HG02571 (cell line): ENCODE measurements at regions not wholly inside any gene's neighbourhood (a gene's known extent, or its start where the extent isn't known, plus 50 kb on each side); places are given as distances from the start of the nearest gene placed in this dataset.

Source experiments
- ATAC-seq: cut with Tn5 transposase; IDR thresholded peaks from one replicate; pipeline ENCODE4 v1.9.1; 2021; ENCODE audit warnings: mild to moderate bottlenecking, moderate library complexity; ENCODE audit not compliant: unreplicated experiment

DNA sequence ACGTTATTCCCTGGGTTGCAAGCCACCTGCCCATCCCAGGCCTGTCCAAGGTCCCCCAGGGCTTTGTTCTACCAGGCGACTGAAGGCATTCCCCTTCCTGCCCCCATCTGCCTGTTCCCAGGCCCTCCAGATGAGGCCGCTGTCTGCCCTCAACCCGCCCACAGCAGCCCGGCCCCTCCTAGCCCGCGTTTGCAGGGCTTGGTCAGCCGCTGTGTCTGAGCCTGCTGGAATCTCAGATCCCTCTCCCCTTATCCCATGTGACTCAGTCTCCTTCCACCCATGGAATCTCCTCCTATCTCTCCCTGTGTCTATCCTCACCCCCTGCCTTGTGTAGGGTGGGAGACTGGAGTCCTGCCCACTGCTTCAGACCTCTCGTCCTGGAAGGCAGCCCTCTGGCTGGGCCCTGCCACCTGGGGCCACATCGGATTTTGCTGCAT, 186.0 kb upstream of the TNRC6C start:
- ATAC-seq, result no peak

DNA sequence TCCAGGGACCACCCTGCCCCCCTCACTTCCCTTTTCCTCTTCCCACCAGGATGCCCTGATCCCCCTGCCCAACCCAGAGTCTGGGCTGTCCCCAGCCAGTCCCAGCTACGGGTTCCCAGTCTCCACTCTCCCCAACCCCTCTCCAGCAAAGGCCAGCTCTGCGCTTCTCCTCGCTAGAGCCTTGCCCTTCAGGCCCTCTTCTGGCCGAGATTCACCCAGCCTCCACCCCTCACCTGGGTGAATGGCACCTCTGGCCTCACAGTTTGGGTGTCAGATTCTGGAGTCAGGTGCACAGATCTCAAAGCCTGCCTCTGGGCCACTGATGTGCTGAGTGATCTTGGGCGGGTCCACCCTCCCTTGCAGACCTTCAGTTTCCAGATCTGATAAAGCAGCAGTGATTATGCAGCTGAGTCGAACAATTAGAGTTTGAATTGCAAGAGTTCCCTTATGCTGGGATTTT, 185.6 kb upstream of the TNRC6C start:
- ATAC-seq, result no peak

DNA sequence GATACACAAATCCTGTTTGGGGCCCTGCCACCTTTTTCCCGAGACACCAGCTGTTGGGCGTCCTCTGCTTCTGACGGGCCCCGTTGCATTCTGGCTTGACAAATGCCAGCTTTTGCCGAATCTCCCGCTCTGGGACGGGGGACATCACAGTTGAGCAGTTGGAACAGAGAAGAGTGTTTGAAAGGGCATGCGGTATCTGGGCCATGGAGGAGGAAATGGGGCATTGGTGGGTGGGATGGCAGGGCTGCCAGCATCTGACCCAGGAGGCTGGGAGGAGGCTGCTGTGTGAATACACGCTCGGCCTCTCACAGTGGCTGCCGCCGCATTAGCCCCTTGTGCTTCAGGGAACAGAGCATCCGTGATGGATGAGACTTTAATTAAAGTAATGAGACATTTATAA, 184.3 kb upstream of the TNRC6C start:
- ATAC-seq, result no peak

GRCh38 chr17:77778636-77779489, 179.6 kb upstream of the TNRC6C start:
- no peak for ATAC-seq

- ATAC-seq, result no peak
These were observed 178.6 kb upstream of the TNRC6C start for GRCh38 chr17:77779711-77780539.

- no peak for ATAC-seq
These were observed 177.0 kb upstream of the TNRC6C start for GRCh38 chr17:77781536-77781935.

DNA sequence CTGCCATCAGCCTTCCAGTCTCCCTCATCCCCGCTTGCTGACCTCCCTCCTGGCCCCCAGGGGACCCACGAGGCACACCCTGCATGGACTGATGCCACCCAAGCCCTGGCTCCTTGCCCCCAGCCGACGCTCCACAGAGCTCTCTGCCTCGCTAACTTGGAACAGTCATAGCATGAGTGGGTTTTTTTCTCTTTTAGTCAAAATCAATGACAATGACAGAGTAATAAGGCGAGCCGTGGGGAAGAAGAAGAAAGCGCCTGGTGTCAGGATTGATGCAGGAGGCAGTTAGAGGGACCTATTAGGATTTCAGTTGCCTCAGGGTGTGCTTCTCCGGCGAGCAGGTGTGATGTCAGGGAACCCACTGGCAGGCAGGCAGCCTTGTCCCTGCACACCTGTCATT, 176.3 kb upstream of the TNRC6C start:
- no peak for ATAC-seq

GRCh38 chr17:77782611-77783010, 175.9 kb upstream of the TNRC6C start:
- no peak for ATAC-seq

DNA sequence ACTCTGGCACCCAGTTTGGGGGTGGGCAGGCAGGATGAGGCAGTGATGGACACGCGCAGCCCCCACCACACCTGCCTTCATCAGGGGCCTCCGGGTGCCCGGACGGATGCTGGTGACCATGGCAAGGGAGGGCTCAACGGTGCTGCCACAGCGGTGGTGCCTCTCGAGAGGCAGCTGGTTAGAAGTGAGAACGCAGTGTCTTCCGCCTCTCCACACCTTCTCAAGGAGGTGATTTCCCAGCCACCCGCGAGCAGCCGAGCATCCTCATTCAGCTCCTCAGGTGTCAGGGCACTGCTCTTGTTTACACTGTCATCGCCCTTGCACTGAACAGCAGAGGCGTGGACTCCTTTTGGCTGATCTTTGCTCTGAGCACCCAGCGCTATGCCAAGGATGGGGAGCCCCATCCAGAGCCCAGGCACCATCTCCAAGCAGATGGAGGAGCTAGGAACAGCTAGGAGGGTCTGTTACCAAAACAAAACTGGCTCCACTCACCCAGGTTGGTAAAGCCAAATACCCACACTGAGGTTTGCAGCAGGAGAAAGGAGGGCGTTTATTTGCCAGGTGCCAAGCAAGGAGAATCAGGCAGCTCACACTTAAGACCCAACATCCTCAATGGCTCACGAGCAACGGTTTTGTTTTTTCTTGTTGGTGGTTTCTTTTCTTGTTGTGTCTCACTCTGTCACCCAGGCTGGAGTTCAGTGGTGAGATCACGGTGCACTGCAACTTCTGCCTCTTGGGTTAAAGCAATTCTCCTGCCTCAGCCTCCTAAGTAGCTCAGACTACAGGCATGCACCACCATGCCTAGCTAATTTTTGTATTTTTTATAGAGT, 174.3 kb upstream of the TNRC6C start:
- ATAC-seq, result no peak

GRCh38 chr17:77785312-77785905, 173.1 kb upstream of the TNRC6C start:
- no peak for ATAC-seq

DNA sequence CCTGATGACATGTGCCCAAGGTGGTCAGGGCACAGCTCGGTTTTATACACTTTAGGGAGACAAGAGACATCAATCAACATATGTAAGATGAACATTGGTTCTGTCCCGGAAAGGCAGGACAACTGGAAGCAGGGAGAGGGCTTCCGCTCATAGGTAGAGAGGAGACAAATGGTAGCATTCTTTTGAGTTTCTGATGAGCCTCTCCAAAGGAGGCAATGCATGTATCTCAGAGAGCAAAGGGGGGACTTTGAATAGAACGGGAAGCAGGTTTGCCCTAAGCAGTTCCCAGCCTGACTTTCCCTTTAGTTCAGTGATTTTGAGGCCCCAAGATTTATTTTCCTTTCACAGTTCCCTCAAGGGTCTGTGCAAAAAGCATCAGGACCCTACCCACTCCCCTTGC, 172.4 kb upstream of the TNRC6C start:
- ATAC-seq, result no peak

- ATAC-seq, result no peak
These were observed 171.6 kb upstream of the TNRC6C start for GRCh38 chr17:77786740-77787505.

DNA sequence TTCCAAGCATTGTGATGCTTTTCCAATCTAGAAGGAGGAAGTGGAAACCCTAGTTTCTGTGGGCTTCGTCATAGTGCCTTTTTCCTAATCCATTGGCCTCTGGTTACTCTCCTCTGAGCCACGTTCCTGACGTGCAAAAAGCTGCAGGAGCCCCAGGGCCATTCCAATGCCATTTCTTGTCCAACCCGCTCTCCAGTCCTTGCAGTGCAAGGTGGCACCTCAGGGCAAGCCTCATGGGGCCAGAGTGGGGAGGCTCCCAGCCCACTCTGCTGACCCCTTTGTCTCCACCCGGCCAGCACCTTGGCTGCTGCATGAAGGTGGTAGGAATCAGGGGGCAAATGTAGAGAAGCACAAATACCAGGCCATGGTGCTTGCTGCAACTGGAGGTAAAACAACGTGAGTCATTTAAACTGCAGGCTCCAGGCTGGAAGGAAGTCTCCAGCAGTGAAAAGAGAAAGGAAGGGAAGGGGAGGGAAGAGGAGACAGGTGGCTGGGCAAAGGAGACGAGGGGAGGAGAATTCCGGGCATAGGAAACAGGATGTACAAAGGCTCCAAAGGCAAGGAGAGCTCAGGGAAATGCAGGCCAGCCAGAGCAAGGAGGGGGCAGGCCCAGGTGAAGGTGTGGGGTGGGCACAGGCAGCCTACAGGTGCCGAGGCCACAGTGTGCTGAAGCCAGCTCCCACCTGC, 168.2 kb upstream of the TNRC6C start:
- no peak for ATAC-seq

DNA sequence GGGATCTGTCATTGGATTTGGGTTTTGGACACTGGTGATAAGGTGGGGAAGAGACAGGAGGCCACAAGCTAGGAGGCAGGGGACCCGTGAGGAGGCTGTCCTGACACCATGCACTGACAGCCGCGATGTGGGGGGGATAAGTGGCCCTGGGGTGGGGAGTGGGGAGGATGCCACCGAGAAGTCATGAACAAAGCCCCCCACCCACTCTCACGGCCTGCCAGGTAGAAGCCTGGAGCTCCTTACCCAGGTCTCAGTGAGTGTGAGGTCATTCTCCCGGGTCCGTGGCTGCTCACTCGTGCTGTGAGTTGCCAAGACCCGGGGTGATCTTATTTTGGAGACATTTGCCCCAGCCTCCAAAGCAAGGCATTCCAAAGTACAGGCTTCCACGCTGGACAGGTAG, 165.9 kb upstream of the TNRC6C start:
- ATAC-seq, result no peak

- no peak for ATAC-seq
These were observed 165.1 kb upstream of the TNRC6C start for GRCh38 chr17:77793146-77793970.

DNA sequence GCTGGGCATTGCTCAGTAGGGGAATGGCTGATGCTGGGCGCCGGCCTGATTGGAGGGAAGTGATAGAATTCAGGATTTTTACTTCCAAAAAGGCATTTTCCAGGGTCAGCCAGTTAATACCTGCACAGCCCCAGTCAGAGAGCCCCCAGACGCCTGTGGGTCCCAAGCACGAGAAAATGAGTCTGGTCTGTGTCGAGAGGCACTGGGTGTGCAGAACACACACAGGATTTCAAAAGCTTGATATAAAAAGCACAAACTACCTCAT, 164.6 kb upstream of the TNRC6C start:
- ATAC-seq, result no peak

- ATAC-seq, result no peak
These were observed 163.7 kb upstream of the TNRC6C start for GRCh38 chr17:77794846-77795245.

DNA sequence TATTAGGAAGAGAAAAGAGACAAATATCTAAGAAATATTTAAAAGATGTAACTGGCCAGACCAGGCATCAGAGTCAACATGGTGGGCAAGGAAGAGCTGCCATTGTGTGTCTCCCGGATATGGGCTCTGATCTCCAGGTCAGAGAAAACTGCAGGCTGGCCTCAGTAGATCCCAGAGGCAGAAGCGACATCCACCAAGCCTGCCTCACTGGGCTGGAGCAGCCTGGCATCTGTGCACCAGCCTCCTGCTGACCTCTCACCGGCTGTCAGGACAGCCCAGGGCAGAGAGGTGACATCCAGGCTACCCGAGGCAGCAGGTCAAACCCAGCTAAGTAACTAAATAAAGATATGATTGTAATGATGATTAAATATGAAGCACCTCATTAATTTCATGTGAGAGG, 162.8 kb upstream of the TNRC6C start:
- no peak for ATAC-seq
